HepG2 (cell line): ENCODE measurements at regions not wholly inside any gene's neighbourhood (a gene's known extent, or its start where the extent isn't known, plus 50 kb on each side); places are given as distances from the start of the nearest gene placed in this dataset.

ENCODE experiments used
- CCAR2 ChIP-seq: fragments of 200-400 bp; formaldehyde crosslinking; optimal IDR thresholded peaks from 2 replicates; pipeline ENCODE3; 2018; ENCODE audit warnings: low read depth, mild to moderate bottlenecking, low read length, moderate library complexity
- CTCF ChIP-seq: sonication (generic); formaldehyde crosslinking; IDR thresholded peaks from 2 replicates; pipeline ENCODE4 v1.5.0; 2020; ENCODE audit warnings: mild to moderate bottlenecking, missing genetic modification reagents, moderate library complexity
- ETS1 ChIP-seq: sonication (generic); formaldehyde crosslinking; IDR thresholded peaks from 2 replicates; pipeline ENCODE4 v1.4.0; 2020; ENCODE audit warnings: missing genetic modification reagents
- NCOA1 ChIP-seq: sonication (generic); formaldehyde crosslinking; IDR thresholded peaks from 2 replicates; pipeline ENCODE4 v1.9.0; 2021; ENCODE audit warnings: missing genetic modification reagents
- SKI ChIP-seq: fragments of 450-650 bp; IDR thresholded peaks from one replicate; pipeline ENCODE4 v1.6.1; 2018; ENCODE audit warnings: mild to moderate bottlenecking; ENCODE audit not compliant: partially characterized antibody
- TEAD2 ChIP-seq: sonication (generic); formaldehyde crosslinking; IDR thresholded peaks from 2 replicates; pipeline ENCODE4 v1.9.0; 2021; ENCODE audit warnings: missing genetic modification reagents
- ZFP36L1 ChIP-seq: sonication (generic); formaldehyde crosslinking; IDR thresholded peaks from 2 replicates; pipeline ENCODE4 v1.8.0; 2022; ENCODE audit warnings: mild to moderate bottlenecking, missing genetic modification reagents, moderate library complexity
- ZNF354B ChIP-seq: sonication (generic); formaldehyde crosslinking; IDR thresholded peaks from 2 replicates; pipeline ENCODE4 v1.8.0; 2022; ENCODE audit warnings: mild to moderate bottlenecking, missing genetic modification reagents
- ZNF720 ChIP-seq: sonication (generic); formaldehyde crosslinking; IDR thresholded peaks from 2 replicates; pipeline ENCODE4 v1.4.0; 2020; ENCODE audit warnings: missing genetic modification reagents

- no peak for TF ChIP-seq NCOA1 (CRISPR knock-in tag)
- TF ChIP-seq CTCF (CRISPR knock-in tag), result no peak
- no peak for TF ChIP-seq ETS1 (CRISPR knock-in tag)
- TF ChIP-seq ZFP36L1 (CRISPR knock-in tag), result no peak
- TF ChIP-seq ZNF720 (CRISPR knock-in tag), result no peak
- TF ChIP-seq CCAR2, result no peak
- TF ChIP-seq ZNF354B (CRISPR knock-in tag), result no peak
- TF ChIP-seq SKI, result no peak
- TF ChIP-seq TEAD2 (CRISPR knock-in tag), result no peak
Measured at GRCh38 chr17:43316522-43317142, 82.2 kb upstream of the ARL4D start.
